ENCODE measurements at regions not wholly inside any gene's neighbourhood (a gene's known extent, or its start where the extent isn't known, plus 50 kb on each side); places are given as distances from the start of the nearest gene placed in this dataset.

DNA sequence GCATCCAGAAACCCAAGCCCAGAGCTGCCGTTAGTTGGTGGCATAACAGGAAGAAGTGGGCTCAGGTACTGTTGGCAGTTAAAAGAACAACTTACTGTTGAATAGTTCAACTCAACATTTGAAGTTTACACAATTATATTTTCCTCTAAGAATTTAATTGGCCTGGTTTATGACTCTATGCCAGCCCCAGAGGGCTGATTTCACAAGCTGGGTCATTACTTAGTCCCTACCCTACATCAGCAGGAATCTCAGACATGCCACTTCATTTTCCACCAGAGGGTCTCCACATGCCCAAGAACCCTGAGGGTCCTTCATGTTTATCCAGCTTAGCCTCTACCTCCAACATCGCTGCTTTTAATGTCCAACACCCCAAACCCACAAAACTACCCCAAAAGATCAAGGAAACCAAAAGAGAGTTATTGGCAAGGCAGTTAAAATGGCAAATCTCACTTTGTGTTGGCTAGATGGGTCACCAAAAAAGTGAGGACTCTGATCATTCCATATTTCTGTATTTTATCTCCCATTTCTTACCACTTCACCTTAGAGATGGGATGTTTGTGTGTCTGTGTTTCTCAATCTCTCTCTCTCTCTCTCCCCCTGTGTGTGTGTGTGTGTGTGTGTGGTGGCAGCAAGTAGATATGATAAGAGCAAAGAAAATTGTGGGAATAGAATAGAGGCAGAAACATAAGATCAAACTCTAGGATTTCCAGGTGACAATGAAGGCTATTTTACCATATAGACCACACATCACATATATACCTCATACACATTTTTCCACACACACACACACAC lies 112.5 kb upstream of the TBX18 start:
- TF ChIP-seq EZH2 (IDR thresholded peaks at IDR 0.05), result no peak
- TF ChIP-seq POLR2AphosphoS5 (IDR thresholded peaks at IDR 0.05; ENCODE audit: borderline replicate concordance, low read depth, low read length), result no peak
